Activated T-cell treated with anti-CD3 and anti-CD28 coated beads, Interleukin-2, amount 50 U/mL, for 72 hours (primary cell): ENCODE measurements at regions not wholly inside any gene's neighbourhood (a gene's known extent, or its start where the extent isn't known, plus 50 kb on each side); places are given as distances from the start of the nearest gene placed in this dataset.

Source experiments
- ATAC-seq, 2 donors: fragments of 150-1000 bp; cut with Tn5 transposase; replicated peaks in 1 of 2; 2 replicates each; pipeline ENCODE4 v1.10.0; 2021; ENCODE audit warnings: moderate library complexity in 2 of 2, mild to moderate bottlenecking in 1 of 2
- DNase-seq, 2 donors: peaks; one replicate each; pipeline ENCODE4 v3.0.0; 2021 to 2022; ENCODE audit warnings: mixed read lengths in 1 of 2
- H3K27ac Mint-ChIP-seq: one replicate; pipeline ENCODE4 v1.8.0; 2022; ENCODE audit warnings: mild to moderate bottlenecking, moderate library complexity, mixed read lengths
- H3K27me3 Mint-ChIP-seq: one replicate; pipeline ENCODE4 v1.8.0; 2022; ENCODE audit warnings: low read depth, mixed read lengths
- H3K36me3 Mint-ChIP-seq, 2 donors: one replicate each; pipeline ENCODE4 v1.8.0; 2022; ENCODE audit warnings: mixed read lengths in 2 of 2, mild to moderate bottlenecking in 1 of 2; ENCODE audit not compliant: insufficient read depth in 2 of 2
- H3K4me1 Mint-ChIP-seq: one replicate; pipeline ENCODE4 v1.8.0; 2022; ENCODE audit warnings: low read depth, mixed read lengths
- H3K4me3 Mint-ChIP-seq, 2 donors: one replicate each; pipeline ENCODE4 v1.8.0; 2022; ENCODE audit warnings: mild to moderate bottlenecking in 2 of 2, mixed read lengths in 2 of 2, moderate library complexity in 2 of 2
- H3K9me3 Mint-ChIP-seq, 2 donors: one replicate each; pipeline ENCODE4 v1.8.0; 2022; ENCODE audit warnings: mixed read lengths in 2 of 2

GRCh38 chr16:55233464-55233863 is 90.5 kb upstream of the IRX6 start:
- ATAC-seq (no peak), DNase-seq (no peak)
- Mint-ChIP-seq H3K27me3 (peaks cover 20% of the 10 kb centered on the region), H3K9me3 (no peaks in the 10 kb centered on the region), H3K36me3 (no peaks in the 10 kb centered on the region), H3K27ac (no peak overlapping the region), H3K4me1 (no peaks in the 10 kb centered on the region), H3K4me3 (no peak overlapping the region)

GRCh38 chr16:55236655-55237054 is 87.3 kb upstream of the IRX6 start:
- Mint-ChIP-seq H3K27me3 (peaks cover 11% of the 10 kb centered on the region), H3K36me3 (no peaks in the 10 kb centered on the region), H3K4me1 (no peaks in the 10 kb centered on the region), H3K9me3 (no peaks in the 10 kb centered on the region), H3K27ac (no peak overlapping the region), H3K4me3 (no peak overlapping the region)
- no peak for DNase-seq
- no peak for ATAC-seq

GRCh38 chr16:55239723-55240122 is 84.3 kb upstream of the IRX6 start:
- H3K27ac Mint-ChIP-seq, result no peak overlapping the region
- ATAC-seq, result no peak
- H3K4me3 Mint-ChIP-seq, result no peak overlapping the region
- peaks cover 15% of the 10 kb centered on the region for H3K27me3 Mint-ChIP-seq
- no peaks in the 10 kb centered on the region for H3K4me1 Mint-ChIP-seq
- DNase-seq, result no peak
- no peaks in the 10 kb centered on the region for H3K36me3 Mint-ChIP-seq
- H3K9me3 Mint-ChIP-seq, result no peaks in the 10 kb centered on the region

GRCh38 chr16:55240888-55241287 is 83.1 kb upstream of the IRX6 start:
- DNase-seq (no peak), ATAC-seq (no peak)
- Mint-ChIP-seq H3K27me3 (peaks cover 14% of the 10 kb centered on the region), H3K27ac (no peak overlapping the region), H3K9me3 (no peaks in the 10 kb centered on the region), H3K4me1 (no peaks in the 10 kb centered on the region), H3K36me3 (no peaks in the 10 kb centered on the region), H3K4me3 (no peak overlapping the region)

- DNase-seq, result no peak
- Mint-ChIP-seq H3K4me3 (no peak overlapping the region), H3K9me3 (no peaks in the 10 kb centered on the region), H3K27ac (no peak overlapping the region), H3K27me3 (peaks cover 6% of the 10 kb centered on the region), H3K4me1 (no peaks in the 10 kb centered on the region), H3K36me3 (no peaks in the 10 kb centered on the region)
- no peak for ATAC-seq
Measured at GRCh38 chr16:55242667-55243066, 81.3 kb upstream of the IRX6 start.

GRCh38 chr16:55248058-55248457 is 75.9 kb upstream of the IRX6 start:
- H3K4me1 Mint-ChIP-seq, result no peaks in the 10 kb centered on the region
- H3K9me3 Mint-ChIP-seq, result peaks cover under 1 to 2% of the 10 kb centered on the region in 2 donors
- ATAC-seq (no peak), DNase-seq (no peak)
- no peak overlapping the region for H3K27ac Mint-ChIP-seq
- no peaks in the 10 kb centered on the region for H3K36me3 Mint-ChIP-seq
- no peak overlapping the region for H3K4me3 Mint-ChIP-seq
- H3K27me3 Mint-ChIP-seq, result peaks cover 6% of the 10 kb centered on the region

GRCh38 chr16:55248494-55248893 is 75.5 kb upstream of the IRX6 start:
- Mint-ChIP-seq H3K36me3 (no peaks in the 10 kb centered on the region), H3K27ac (no peak overlapping the region), H3K27me3 (peaks cover 6% of the 10 kb centered on the region), H3K9me3 (peaks cover 2% of the 10 kb centered on the region in 2 donors), H3K4me1 (no peaks in the 10 kb centered on the region), H3K4me3 (no peak overlapping the region)
- ATAC-seq, result no peak
- no peak for DNase-seq

- peaks cover 2% of the 10 kb centered on the region in 2 donors for H3K9me3 Mint-ChIP-seq
- peaks cover 6% of the 10 kb centered on the region for H3K27me3 Mint-ChIP-seq
- ATAC-seq, result no peak
- no peak overlapping the region for H3K27ac Mint-ChIP-seq
- DNase-seq, result no peak
- H3K4me1 Mint-ChIP-seq, result no peaks in the 10 kb centered on the region
- no peak overlapping the region for H3K4me3 Mint-ChIP-seq
- no peaks in the 10 kb centered on the region for H3K36me3 Mint-ChIP-seq
Measured at GRCh38 chr16:55249361-55249760, 74.6 kb upstream of the IRX6 start.

GRCh38 chr16:55249936-55250335 is 74.1 kb upstream of the IRX6 start:
- no peaks in the 10 kb centered on the region for H3K36me3 Mint-ChIP-seq

GRCh38 chr16:55250701-55251100 is 73.3 kb upstream of the IRX6 start:
- Mint-ChIP-seq H3K27ac (no peak overlapping the region), H3K27me3 (peaks cover 6% of the 10 kb centered on the region), H3K4me3 (no peak overlapping the region), H3K4me1 (no peaks in the 10 kb centered on the region), H3K36me3 (no peaks in the 10 kb centered on the region), H3K9me3 (peaks cover 2% of the 10 kb centered on the region in 2 donors)
- DNase-seq, result no peak
- ATAC-seq, result no peak

More at GRCh38 chr16:55249936-55250335, 74.1 kb upstream of the IRX6 start:
- peaks cover 6% of the 10 kb centered on the region for H3K27me3 Mint-ChIP-seq
- no peaks in the 10 kb centered on the region for H3K4me1 Mint-ChIP-seq
- DNase-seq, result no peak
- no peak for ATAC-seq
- no peak overlapping the region for H3K27ac Mint-ChIP-seq
- H3K4me3 Mint-ChIP-seq, result no peak overlapping the region
- peaks cover 2% of the 10 kb centered on the region in 2 donors for H3K9me3 Mint-ChIP-seq

GRCh38 chr16:55251151-55251550 is 72.9 kb upstream of the IRX6 start:
- no peak for DNase-seq
- no peaks in the 10 kb centered on the region for H3K4me1 Mint-ChIP-seq
- H3K9me3 Mint-ChIP-seq, result peaks cover 2% of the 10 kb centered on the region in 2 donors
- no peak overlapping the region for H3K27ac Mint-ChIP-seq
- peaks cover 6% of the 10 kb centered on the region for H3K27me3 Mint-ChIP-seq
- H3K36me3 Mint-ChIP-seq, result no peaks in the 10 kb centered on the region
- H3K4me3 Mint-ChIP-seq, result no peak overlapping the region
- no peak for ATAC-seq

- no peak for ATAC-seq
- Mint-ChIP-seq H3K27ac (no peak overlapping the region), H3K36me3 (no peaks in the 10 kb centered on the region), H3K27me3 (peaks cover 18% of the 10 kb centered on the region), H3K9me3 (peaks cover 2% of the 10 kb centered on the region in 2 donors), H3K4me3 (no peak overlapping the region), H3K4me1 (no peaks in the 10 kb centered on the region)
- DNase-seq, result no peak
Measured at GRCh38 chr16:55252577-55252976, 71.4 kb upstream of the IRX6 start.

GRCh38 chr16:55253987-55254386 is 70.0 kb upstream of the IRX6 start:
- Mint-ChIP-seq H3K27ac (no peak overlapping the region), H3K27me3 (peaks cover 20% of the 10 kb centered on the region), H3K4me3 (no peak overlapping the region), H3K36me3 (no peaks in the 10 kb centered on the region), H3K9me3 (peaks cover 0 to 2% of the 10 kb centered on the region in 2 donors), H3K4me1 (no peaks in the 10 kb centered on the region)
- DNase-seq, result no peak
- ATAC-seq, result no peak

- ATAC-seq, result no peak
- peaks cover 20% of the 10 kb centered on the region for H3K27me3 Mint-ChIP-seq
Measured at GRCh38 chr16:55255733-55256282, 68.2 kb upstream of the IRX6 start.

More at GRCh38 chr16:55255733-55256282, 68.2 kb upstream of the IRX6 start:
- no peaks in the 10 kb centered on the region for H3K36me3 Mint-ChIP-seq
- H3K9me3 Mint-ChIP-seq, result peaks cover 0 to 2% of the 10 kb centered on the region in 2 donors
- no peak overlapping the region for H3K27ac Mint-ChIP-seq
- H3K4me1 Mint-ChIP-seq, result no peaks in the 10 kb centered on the region
- DNase-seq, result no peak
- no peak overlapping the region for H3K4me3 Mint-ChIP-seq
